Suprapubic skin (tissue), 4 donors: ENCODE measurements at regions not wholly inside any gene's neighbourhood (a gene's known extent, or its start where the extent isn't known, plus 50 kb on each side); places are given as distances from the start of the nearest gene placed in this dataset.

ENCODE experiments used
- DNase-seq, 2 donors: peaks; one replicate each; pipeline ENCODE4 v3.0.0-alpha.2; 2019; ENCODE audit warnings: low spot score in 2 of 2
- H3K27ac ChIP-seq: fragments of 200-600 bp; sonication (generic); one replicate; pipeline ENCODE4 v1.5.1; 2019
- H3K27me3 ChIP-seq: fragments of 200-600 bp; sonication (generic); one replicate; pipeline ENCODE4 v1.5.1; 2019
- H3K36me3 ChIP-seq: fragments of 200-600 bp; sonication (generic); one replicate; pipeline ENCODE4 v1.5.1; 2019
- H3K4me1 ChIP-seq: fragments of 200-600 bp; sonication (generic); one replicate; pipeline ENCODE4 v1.5.1; 2019
- H3K4me3 ChIP-seq: fragments of 200-600 bp; sonication (generic); one replicate; pipeline ENCODE4 v1.5.1; 2019; ENCODE audit warnings: mild to moderate bottlenecking
- H3K9me3 ChIP-seq: fragments of 200-600 bp; sonication (generic); one replicate; pipeline ENCODE4 v1.5.1; 2019
- CTCF ChIP-seq, 2 donors: fragments of 200-600 bp in 1 of 2; fragments of 450-650 bp in 1 of 2; sonication (generic) in 1 of 2; IDR thresholded peaks; one replicate each; pipeline ENCODE4 v1.5.1; 2016 to 2019; ENCODE audit warnings: antibody characterized with exemption in 2 of 2, mild to moderate bottlenecking in 1 of 2, moderate library complexity in 1 of 2
- EP300 ChIP-seq: sonication (generic); formaldehyde crosslinking; IDR thresholded peaks from one replicate; pipeline ENCODE4 v1.6.1; 2017; ENCODE audit warnings: antibody characterized with exemption
- POLR2A ChIP-seq, 2 donors: fragments of 450-650 bp; IDR thresholded peaks; one replicate each; pipeline ENCODE4 v1.6.1; 2017; ENCODE audit warnings: antibody characterized with exemption in 2 of 2, mild to moderate bottlenecking in 2 of 2, moderate library complexity in 2 of 2
- POLR2AphosphoS5 ChIP-seq, 3 donors: sonication (generic); formaldehyde crosslinking; IDR thresholded peaks; one replicate each; pipeline ENCODE4 v1.6.1; 2017; ENCODE audit warnings: antibody characterized with exemption in 3 of 3
- WGBS: methylation state at CpG from one replicate; pipeline ENCODE4 v1.1.5; 2018; 5-methylcytosine and 5-hydroxymethylcytosine counted together

GRCh38 chr9:129524582-129525270 lies 96.2 kb downstream of the C9orf50 start:
- 74% methylated on average over 17 of the region's 17 CpGs for WGBS
- TF ChIP-seq POLR2AphosphoS5 (IDR thresholded peaks at IDR 0.05) (no peak), EP300 (no peak), POLR2A (IDR thresholded peaks at IDR 0.05) (no peak), CTCF (IDR thresholded peaks at IDR 0.05) (no peak)
- no peaks in the 10 kb centered on the region for H3K36me3 ChIP-seq
- H3K27me3 ChIP-seq, result no peaks in the 10 kb centered on the region
- peak in 1 of 2 donors; percentile 75 for DNase-seq
- no peaks in the 10 kb centered on the region for H3K4me1 ChIP-seq
- H3K9me3 ChIP-seq, result no peaks in the 10 kb centered on the region
- no peak overlapping the region for H3K4me3 ChIP-seq
- H3K27ac ChIP-seq, result no peak overlapping the region

- H3K4me3 ChIP-seq, result no peak overlapping the region
- no peaks in the 10 kb centered on the region for H3K36me3 ChIP-seq
- peak in 1 of 2 donors; percentile 41 for DNase-seq
- H3K9me3 ChIP-seq, result no peaks in the 10 kb centered on the region
- H3K27ac ChIP-seq, result no peak overlapping the region
- 75% methylated on average over 8 of the region's 8 CpGs for WGBS
- H3K27me3 ChIP-seq, result no peaks in the 10 kb centered on the region
- H3K4me1 ChIP-seq, result no peaks in the 10 kb centered on the region
- no peak for TF ChIP-seq EP300
- no peak for TF ChIP-seq POLR2AphosphoS5 (IDR thresholded peaks at IDR 0.05)
- no peak for TF ChIP-seq POLR2A (IDR thresholded peaks at IDR 0.05)
- no peak for TF ChIP-seq CTCF (IDR thresholded peaks at IDR 0.05)
These were observed 96.8 kb downstream of the C9orf50 start for GRCh38 chr9:129523943-129524581.

GRCh38 chr9:129522351-129522750 lies 98.5 kb downstream of the C9orf50 start:
- WGBS, result 80% methylated on average over 7 of the region's 7 CpGs
- H3K4me3 ChIP-seq, result no peak overlapping the region
- no peaks in the 10 kb centered on the region for H3K27me3 ChIP-seq
- TF ChIP-seq EP300, result no peak
- no peak for TF ChIP-seq POLR2AphosphoS5 (IDR thresholded peaks at IDR 0.05)
- H3K4me1 ChIP-seq, result no peaks in the 10 kb centered on the region
- peak in 1 of 2 donors; percentile 65 for DNase-seq
- H3K36me3 ChIP-seq, result no peaks in the 10 kb centered on the region
- no peaks in the 10 kb centered on the region for H3K9me3 ChIP-seq
- no peak overlapping the region for H3K27ac ChIP-seq

GRCh38 chr9:129520082-129520481 lies 100.8 kb downstream of the C9orf50 start:
- Histone ChIP-seq H3K9me3 (no peaks in the 10 kb centered on the region), H3K27me3 (no peaks in the 10 kb centered on the region), H3K4me1 (no peaks in the 10 kb centered on the region), H3K4me3 (no peak overlapping the region), H3K27ac (no peak overlapping the region), H3K36me3 (no peaks in the 10 kb centered on the region)
- WGBS, result 71% methylated on average over 3 of the region's 3 CpGs
- peak in 1 of 2 donors; percentile 21 for DNase-seq
- TF ChIP-seq CTCF (IDR thresholded peaks at IDR 0.05) (no peak), EP300 (no peak), POLR2AphosphoS5 (IDR thresholded peaks at IDR 0.05) (no peak), POLR2A (IDR thresholded peaks at IDR 0.05) (no peak)

- no peak overlapping the region for H3K27ac ChIP-seq
- no peak for TF ChIP-seq POLR2A (IDR thresholded peaks at IDR 0.05)
- no peak for TF ChIP-seq CTCF (IDR thresholded peaks at IDR 0.05)
- TF ChIP-seq EP300, result no peak
- TF ChIP-seq POLR2AphosphoS5 (IDR thresholded peaks at IDR 0.05), result no peak
These were observed 102.8 kb downstream of the C9orf50 start for GRCh38 chr9:129518074-129518473.

More at GRCh38 chr9:129518074-129518473, 102.8 kb downstream of the C9orf50 start:
- no peak for DNase-seq
- Histone ChIP-seq H3K36me3 (no peaks in the 10 kb centered on the region), H3K27me3 (no peaks in the 10 kb centered on the region), H3K4me1 (no peaks in the 10 kb centered on the region), H3K4me3 (no peak overlapping the region), H3K9me3 (peaks cover 6% of the 10 kb centered on the region)
